ENCODE measurements at regions not wholly inside any gene's neighbourhood (a gene's known extent, or its start where the extent isn't known, plus 50 kb on each side); places are given as distances from the start of the nearest gene placed in this dataset.
"Not testable (repeated sequence)": the region's sequence is repeated elsewhere in the genome, so short reads cannot be mapped to it uniquely, and the experiment has no call there.

DNA sequence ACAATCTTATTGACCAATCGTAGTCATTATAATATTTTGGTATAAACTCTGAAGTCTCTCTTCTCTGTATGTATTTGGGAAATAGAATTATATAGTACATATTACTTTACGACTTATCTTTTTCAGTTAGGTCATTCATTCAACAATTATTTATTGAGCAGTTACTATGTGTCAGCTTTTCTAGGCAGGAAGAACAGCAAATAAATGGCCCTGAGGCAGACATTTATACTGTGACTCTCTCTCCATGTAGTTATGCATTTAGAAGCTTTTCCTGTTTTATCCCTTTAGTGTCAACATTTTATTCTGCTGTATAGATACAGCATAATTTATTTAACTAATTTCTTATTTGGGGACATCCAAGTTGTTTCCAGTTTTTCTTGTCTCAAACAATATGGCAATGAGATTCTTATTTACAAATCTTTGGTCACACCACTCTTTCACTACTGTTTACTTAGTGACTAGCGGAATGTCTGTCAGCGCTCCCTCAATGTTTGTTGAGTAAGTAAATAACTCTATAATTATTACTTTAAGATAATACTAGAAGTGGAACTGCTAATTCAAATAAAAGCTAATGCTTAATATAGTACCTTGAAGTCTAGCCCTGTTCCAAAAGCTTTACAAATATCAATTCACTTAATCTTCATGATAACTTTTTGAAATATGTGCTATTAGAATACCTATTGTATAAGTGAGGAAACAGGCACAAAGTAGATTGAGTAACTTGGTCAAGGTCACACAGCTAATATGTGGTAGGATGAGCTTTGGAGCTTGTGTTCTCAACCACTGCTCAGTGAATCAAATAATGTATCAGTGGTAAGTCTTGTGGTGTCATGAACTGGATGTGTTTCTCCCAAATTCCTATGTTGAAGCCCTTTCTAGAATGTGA is 465.6 kb downstream of the SIPA1L2 start:
- no peak for DNase-seq
- CTCF ChIA-PET = no interaction called here
- intact Hi-C loops (cut with micrococcal nuclease) = no loop called here
- no peaks in the 10 kb centered on the region for H3K36me3 Mint-ChIP-seq (ENCODE audit: low read depth)
- no peak overlapping the region for H3K27ac Mint-ChIP-seq
- H3K4me1 Mint-ChIP-seq (ENCODE audit: low read depth) = no peaks in the 10 kb centered on the region
- H3K27me3 Mint-ChIP-seq (ENCODE audit: low read depth) = no peaks in the 10 kb centered on the region
- no peak overlapping the region for H3K4me3 Mint-ChIP-seq
- peaks cover 6% of the 10 kb centered on the region for H3K9me3 Mint-ChIP-seq

GRCh38 chr1:232163533-232163932 is 466.4 kb downstream of the SIPA1L2 start:
- Mint-ChIP-seq H3K27ac (no peak overlapping the region), H3K4me1 (ENCODE audit: low read depth) (no peaks in the 10 kb centered on the region), H3K27me3 (ENCODE audit: low read depth) (no peaks in the 10 kb centered on the region), H3K9me3 (peaks cover 7% of the 10 kb centered on the region), H3K4me3 (no peak overlapping the region), H3K36me3 (ENCODE audit: low read depth) (no peaks in the 10 kb centered on the region)
- CTCF ChIA-PET = no interaction called here
- DNase-seq = no peak
- intact Hi-C loops (cut with micrococcal nuclease) = no loop called here

DNA sequence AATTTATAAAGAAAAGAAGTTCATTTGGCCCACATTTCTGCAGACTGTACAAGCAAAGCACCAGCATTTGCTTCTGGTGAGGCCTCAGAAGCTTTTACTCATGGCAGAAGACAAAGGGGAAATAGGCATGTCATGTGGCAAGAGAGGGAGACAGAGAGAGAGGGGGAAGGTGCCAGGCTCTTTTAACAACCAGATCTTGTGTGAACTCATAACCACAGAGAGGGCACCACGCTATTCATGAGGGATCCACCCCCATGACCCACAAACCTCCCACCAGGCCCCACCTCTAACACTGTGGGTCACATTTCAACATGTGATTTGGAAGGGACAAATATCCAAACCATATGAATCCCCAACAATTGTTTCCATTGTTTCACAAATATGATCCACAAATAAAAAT is 467.9 kb downstream of the SIPA1L2 start:
- intact Hi-C loops (cut with micrococcal nuclease) = no loop called here
- CTCF ChIA-PET = interaction anchor here (0.7 kb wide), 1 partner anchor 110 kb away, joined by 3 read pairs; no protein-coding TSS in a partner anchor
- Mint-ChIP-seq H3K27me3 (ENCODE audit: low read depth) (no peaks in the 10 kb centered on the region), H3K4me1 (ENCODE audit: low read depth) (no peaks in the 10 kb centered on the region), H3K9me3 (peaks cover 11% of the 10 kb centered on the region), H3K27ac (no peak overlapping the region), H3K4me3 (no peak overlapping the region), H3K36me3 (ENCODE audit: low read depth) (no peaks in the 10 kb centered on the region)
- DNase-seq = no peak

DNA sequence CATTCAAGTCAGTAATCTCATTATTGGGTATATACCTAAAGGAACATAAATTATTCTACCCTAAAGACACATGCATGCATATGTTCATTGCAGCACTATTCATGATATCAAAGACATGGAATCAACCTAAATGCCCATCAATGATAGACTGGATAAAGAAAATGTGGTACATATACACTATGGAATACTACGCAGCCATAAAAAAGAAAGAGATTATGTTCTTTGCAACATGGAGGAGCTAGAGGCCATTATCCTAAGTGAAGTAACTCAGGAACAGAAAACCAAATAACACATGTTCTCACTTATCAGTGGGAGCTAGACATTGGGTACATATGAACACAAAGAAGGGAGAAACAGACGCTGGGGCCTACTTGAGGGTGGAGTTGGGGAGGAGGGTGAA is 471.4 kb downstream of the SIPA1L2 start:
- intact Hi-C loops (cut with micrococcal nuclease); CTCF ChIA-PET; DNase-seq; H3K4me1 Mint-ChIP-seq (ENCODE audit: low read depth); H3K27ac Mint-ChIP-seq; H3K9me3 Mint-ChIP-seq; H3K36me3 Mint-ChIP-seq (ENCODE audit: low read depth); H3K4me3 Mint-ChIP-seq; H3K27me3 Mint-ChIP-seq (ENCODE audit: low read depth): not testable (repeated sequence)

- H3K36me3 Mint-ChIP-seq (ENCODE audit: low read depth); intact Hi-C loops (cut with micrococcal nuclease); H3K9me3 Mint-ChIP-seq; H3K27ac Mint-ChIP-seq; DNase-seq; H3K4me1 Mint-ChIP-seq (ENCODE audit: low read depth); H3K4me3 Mint-ChIP-seq; CTCF ChIA-PET; H3K27me3 Mint-ChIP-seq (ENCODE audit: low read depth): not testable (repeated sequence)
Observed at GRCh38 chr1:232156070-232156469, 473.9 kb downstream of the SIPA1L2 start.

- Mint-ChIP-seq H3K27me3 (ENCODE audit: low read depth) (no peaks in the 10 kb centered on the region), H3K4me3 (no peak overlapping the region), H3K4me1 (ENCODE audit: low read depth) (no peaks in the 10 kb centered on the region), H3K9me3 (peaks cover 9% of the 10 kb centered on the region), H3K36me3 (ENCODE audit: low read depth) (no peaks in the 10 kb centered on the region), H3K27ac (no peak overlapping the region)
- intact Hi-C loops (cut with micrococcal nuclease) = no loop called here
- CTCF ChIA-PET = no interaction called here
- DNase-seq = no peak
Observed at GRCh38 chr1:232153652-232154051, 476.3 kb downstream of the SIPA1L2 start.

GRCh38 chr1:232150770-232151548 is 479.0 kb downstream of the SIPA1L2 start:
- Mint-ChIP-seq H3K27ac (no peak overlapping the region), H3K4me1 (ENCODE audit: low read depth) (no peaks in the 10 kb centered on the region), H3K36me3 (ENCODE audit: low read depth) (no peaks in the 10 kb centered on the region), H3K4me3 (no peak overlapping the region), H3K27me3 (ENCODE audit: low read depth) (no peaks in the 10 kb centered on the region), H3K9me3 (peaks cover under 1% of the 10 kb centered on the region)
- CTCF ChIA-PET = interaction anchor here (0.6 kb wide), 1 partner anchor 789 kb away, joined by 4 read pairs; no protein-coding TSS in a partner anchor
- intact Hi-C loops (cut with micrococcal nuclease) = no loop called here
- no peak for DNase-seq

DNA sequence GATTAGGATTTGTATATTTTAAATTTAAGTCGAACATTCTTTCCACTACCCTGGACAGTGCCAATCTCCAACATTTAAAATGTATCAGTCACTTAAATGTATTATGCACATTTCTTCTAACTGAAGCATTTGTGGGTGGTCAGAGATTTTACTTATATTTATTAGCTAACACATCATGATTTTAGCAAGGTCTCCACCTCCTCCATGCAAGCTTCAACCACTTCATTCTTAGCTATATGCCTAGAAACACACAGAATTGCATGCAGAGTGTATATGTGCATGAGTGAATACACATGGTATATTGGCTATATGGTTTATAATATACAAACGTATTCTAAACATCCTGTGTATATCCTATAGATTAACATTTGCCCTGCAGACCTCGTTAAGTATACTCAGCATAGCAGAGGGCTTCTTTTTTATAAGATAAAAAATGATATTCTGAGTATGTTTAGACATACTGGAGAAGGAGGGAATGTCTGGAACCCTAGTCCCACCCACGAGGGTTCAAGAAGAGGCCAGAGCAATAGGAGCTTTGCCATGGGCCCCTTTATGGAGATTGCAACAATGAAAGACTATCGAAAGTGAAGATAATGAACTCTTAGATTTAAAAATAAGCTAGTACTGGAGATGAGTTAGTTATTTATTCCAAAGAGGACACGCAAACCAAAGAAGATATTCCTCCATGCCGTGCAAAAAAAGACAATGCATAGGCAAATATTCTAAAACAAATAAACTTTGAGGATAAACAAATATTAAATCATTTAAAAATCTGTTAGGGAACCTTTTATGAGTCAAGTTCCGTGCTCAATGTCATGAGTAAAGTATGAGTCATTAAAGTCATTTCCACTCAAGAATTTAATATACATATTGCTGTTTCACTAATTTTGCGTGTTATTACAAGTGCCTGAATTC is 480.4 kb downstream of the SIPA1L2 start:
- CTCF ChIA-PET = no interaction called here

GRCh38 chr1:232147215-232147614 is 482.7 kb downstream of the SIPA1L2 start:
- CTCF ChIA-PET = interaction anchor here (0.6 kb wide), 1 partner anchor 389 kb away, joined by 3 read pairs; no protein-coding TSS in a partner anchor
- Mint-ChIP-seq H3K36me3 (ENCODE audit: low read depth) (no peaks in the 10 kb centered on the region), H3K27me3 (ENCODE audit: low read depth) (no peaks in the 10 kb centered on the region), H3K27ac (no peak overlapping the region), H3K4me3 (no peak overlapping the region), H3K4me1 (ENCODE audit: low read depth) (no peaks in the 10 kb centered on the region), H3K9me3 (no peaks in the 10 kb centered on the region)
- DNase-seq = no peak
- intact Hi-C loops (cut with micrococcal nuclease) = no loop called here

More for the DNA sequence above, 480.4 kb downstream of the SIPA1L2 start:
- Mint-ChIP-seq H3K4me3 (no peak overlapping the region), H3K27me3 (ENCODE audit: low read depth) (no peaks in the 10 kb centered on the region), H3K27ac (no peak overlapping the region), H3K36me3 (ENCODE audit: low read depth) (no peaks in the 10 kb centered on the region), H3K4me1 (ENCODE audit: low read depth) (no peaks in the 10 kb centered on the region), H3K9me3 (no peaks in the 10 kb centered on the region)
- DNase-seq = no peak
- intact Hi-C loops (cut with micrococcal nuclease) = no loop called here

DNA sequence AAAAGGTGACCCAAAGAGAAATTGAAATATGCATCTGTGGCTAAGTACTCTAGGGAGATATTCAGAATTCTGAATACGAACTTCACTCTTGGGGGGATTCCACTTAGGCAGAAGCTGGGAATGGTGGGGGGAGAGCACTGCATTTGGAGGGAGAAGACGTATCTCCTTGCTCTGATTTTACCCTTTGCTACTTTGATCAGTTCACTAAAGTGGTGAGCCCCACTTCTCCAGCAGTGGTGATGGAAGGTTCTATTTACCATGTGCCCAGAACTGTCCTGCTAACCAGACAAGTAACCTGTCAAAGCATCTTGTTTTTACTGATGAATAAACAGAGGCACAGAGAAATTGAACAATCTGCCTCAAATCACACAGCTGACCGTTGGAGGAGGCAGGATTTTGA is 483.4 kb downstream of the SIPA1L2 start:
- Mint-ChIP-seq H3K4me1 (ENCODE audit: low read depth) (no peaks in the 10 kb centered on the region), H3K36me3 (ENCODE audit: low read depth) (no peaks in the 10 kb centered on the region), H3K27ac (no peak overlapping the region), H3K4me3 (no peak overlapping the region), H3K27me3 (ENCODE audit: low read depth) (no peaks in the 10 kb centered on the region), H3K9me3 (no peaks in the 10 kb centered on the region)
- intact Hi-C loops (cut with micrococcal nuclease) = no loop called here
- DNase-seq = no peak
- CTCF ChIA-PET = no interaction called here

GRCh38 chr1:232145768-232146167 is 484.2 kb downstream of the SIPA1L2 start:
- Mint-ChIP-seq H3K27me3 (ENCODE audit: low read depth) (no peaks in the 10 kb centered on the region), H3K27ac (no peak overlapping the region), H3K4me3 (no peak overlapping the region), H3K36me3 (ENCODE audit: low read depth) (no peaks in the 10 kb centered on the region), H3K4me1 (ENCODE audit: low read depth) (no peaks in the 10 kb centered on the region), H3K9me3 (peaks cover 1% of the 10 kb centered on the region)
- CTCF ChIA-PET = no interaction called here
- DNase-seq = no peak
- intact Hi-C loops (cut with micrococcal nuclease) = no loop called here

GRCh38 chr1:232144696-232145230 is 485.2 kb downstream of the SIPA1L2 start:
- DNase-seq = no peak
- no peak overlapping the region for H3K27ac Mint-ChIP-seq
- H3K36me3 Mint-ChIP-seq (ENCODE audit: low read depth) = no peaks in the 10 kb centered on the region
- peaks cover 2% of the 10 kb centered on the region for H3K9me3 Mint-ChIP-seq
- H3K4me1 Mint-ChIP-seq (ENCODE audit: low read depth) = no peaks in the 10 kb centered on the region
- CTCF ChIA-PET = no interaction called here
- H3K4me3 Mint-ChIP-seq = no peak overlapping the region
- H3K27me3 Mint-ChIP-seq (ENCODE audit: low read depth) = no peaks in the 10 kb centered on the region
- intact Hi-C loops (cut with micrococcal nuclease) = no loop called here

Measured in activated naive CD4-positive, alpha-beta T cell treated with anti-CD3 and anti-CD28 coated beads for 36 hours (primary cell).